ENCODE measurements at regions not wholly inside any gene's neighbourhood (a gene's known extent, or its start where the extent isn't known, plus 50 kb on each side); places are given as distances from the start of the nearest gene placed in this dataset.

GRCh38 chr3:156030723-156031122, 89.7 kb upstream of the KCNAB1 start:
- DNase-seq (ENCODE audit: low spot score), result no peak
- TF ChIP-seq POLR2AphosphoS5 (IDR thresholded peaks at IDR 0.05) (no peak), CTCF (IDR thresholded peaks at IDR 0.05) (no peak), POLR2A (IDR thresholded peaks at IDR 0.05) (no peak)
- H3K9me3 ChIP-seq, result no peaks in the 10 kb centered on the region
- intact Hi-C loops (cut with DNase I), result no loop called here
- no peak overlapping the region for H3K27ac ChIP-seq
- H3K27me3 ChIP-seq (replicated peaks; ENCODE audit: insufficient read depth), result no peaks in the 10 kb centered on the region
- H3K36me3 ChIP-seq, result no peaks in the 10 kb centered on the region
- H3K4me3 ChIP-seq, result no peak overlapping the region
- H3K4me1 ChIP-seq (replicated peaks), result no peaks in the 10 kb centered on the region
- WGBS, result 93% methylated on average over 4 of the region's 4 CpGs

GRCh38 chr3:156033428-156033827, 87.0 kb upstream of the KCNAB1 start:
- 93% methylated on average over 5 of the region's 5 CpGs for WGBS
- H3K27me3 ChIP-seq (replicated peaks; ENCODE audit: insufficient read depth), result no peaks in the 10 kb centered on the region
- no peak overlapping the region for H3K27ac ChIP-seq
- H3K36me3 ChIP-seq, result no peaks in the 10 kb centered on the region
- intact Hi-C loops (cut with DNase I), result no loop called here
- no peak overlapping the region for H3K4me3 ChIP-seq
- TF ChIP-seq POLR2A (IDR thresholded peaks at IDR 0.05) (no peak), POLR2AphosphoS5 (IDR thresholded peaks at IDR 0.05) (no peak)
- no peak for DNase-seq (ENCODE audit: low spot score)
- no peaks in the 10 kb centered on the region for H3K4me1 ChIP-seq (replicated peaks)
- H3K9me3 ChIP-seq, result no peaks in the 10 kb centered on the region

- no peaks in the 10 kb centered on the region for H3K27me3 ChIP-seq (replicated peaks; ENCODE audit: insufficient read depth)
- no peak for DNase-seq (ENCODE audit: low spot score)
- intact Hi-C loops (cut with DNase I), result no loop called here
- no peak overlapping the region for H3K27ac ChIP-seq
- no peak for TF ChIP-seq CTCF (IDR thresholded peaks at IDR 0.05)
- TF ChIP-seq POLR2AphosphoS5 (IDR thresholded peaks at IDR 0.05), result no peak
- no peaks in the 10 kb centered on the region for H3K4me1 ChIP-seq (replicated peaks)
- WGBS, result 94% methylated on average over 1 of the region's 1 CpG
- H3K4me3 ChIP-seq, result no peak overlapping the region
- no peaks in the 10 kb centered on the region for H3K9me3 ChIP-seq
- no peaks in the 10 kb centered on the region for H3K36me3 ChIP-seq
These were observed 85.2 kb upstream of the KCNAB1 start for GRCh38 chr3:156035158-156035557.

GRCh38 chr3:156036258-156037053, 83.9 kb upstream of the KCNAB1 start:
- 90% methylated on average over 6 of the region's 6 CpGs for WGBS
- Histone ChIP-seq H3K27me3 (replicated peaks; ENCODE audit: insufficient read depth) (no peaks in the 10 kb centered on the region), H3K4me1 (replicated peaks) (no peaks in the 10 kb centered on the region), H3K9me3 (no peaks in the 10 kb centered on the region), H3K4me3 (no peak overlapping the region), H3K27ac (no peak overlapping the region), H3K36me3 (no peaks in the 10 kb centered on the region)
- intact Hi-C loops (cut with DNase I), result no loop called here
- DNase-seq (ENCODE audit: low spot score), result no peak
- no peak for TF ChIP-seq POLR2A (IDR thresholded peaks at IDR 0.05)
- TF ChIP-seq POLR2AphosphoS5 (IDR thresholded peaks at IDR 0.05), result no peak
- TF ChIP-seq CTCF (IDR thresholded peaks at IDR 0.05), result no peak

GRCh38 chr3:156037356-156037755, 83.0 kb upstream of the KCNAB1 start:
- Histone ChIP-seq H3K27ac (no peak overlapping the region), H3K4me3 (no peak overlapping the region), H3K9me3 (no peaks in the 10 kb centered on the region), H3K27me3 (replicated peaks; ENCODE audit: insufficient read depth) (no peaks in the 10 kb centered on the region), H3K4me1 (replicated peaks) (no peaks in the 10 kb centered on the region), H3K36me3 (no peaks in the 10 kb centered on the region)
- intact Hi-C loops (cut with DNase I), result no loop called here
- DNase-seq (ENCODE audit: low spot score), result no peak
- TF ChIP-seq POLR2AphosphoS5 (IDR thresholded peaks at IDR 0.05), result no peak

- H3K27ac ChIP-seq, result no peak overlapping the region
- no peaks in the 10 kb centered on the region for H3K4me1 ChIP-seq (replicated peaks)
- DNase-seq (ENCODE audit: low spot score), result no peak
- no peak for TF ChIP-seq CTCF (IDR thresholded peaks at IDR 0.05)
- no peak for TF ChIP-seq POLR2A (IDR thresholded peaks at IDR 0.05)
- TF ChIP-seq POLR2AphosphoS5 (IDR thresholded peaks at IDR 0.05), result no peak
- 88% methylated on average over 1 of the region's 1 CpG for WGBS
- H3K36me3 ChIP-seq, result no peaks in the 10 kb centered on the region
- no peaks in the 10 kb centered on the region for H3K9me3 ChIP-seq
- no peak overlapping the region for H3K4me3 ChIP-seq
- no peaks in the 10 kb centered on the region for H3K27me3 ChIP-seq (replicated peaks; ENCODE audit: insufficient read depth)
- intact Hi-C loops (cut with DNase I), result no loop called here
These were observed 81.5 kb upstream of the KCNAB1 start for GRCh38 chr3:156038869-156039268.
